Endodermal cell (in vitro differentiated cells): ENCODE measurements at regions not wholly inside any gene's neighbourhood (a gene's known extent, or its start where the extent isn't known, plus 50 kb on each side); places are given as distances from the start of the nearest gene placed in this dataset.

Experiments
- DNase-seq: peaks from one replicate; pipeline ENCODE4 v3.0.0-alpha.2; 2017
- H3K27ac ChIP-seq: 2 replicates; pipeline ENCODE4 v1.5.1; 2013; ENCODE audit warnings: mild to moderate bottlenecking, low read depth, low read length, moderate library complexity
- H3K27me3 ChIP-seq: 2 replicates; pipeline ENCODE4 v1.6.1; 2013; ENCODE audit warnings: mild to moderate bottlenecking, low read length, moderate library complexity; ENCODE audit not compliant: insufficient read depth, control insufficient read depth, poor library complexity, severe bottlenecking
- H3K36me3 ChIP-seq: 2 replicates; pipeline ENCODE4 v1.7.0; 2013; ENCODE audit warnings: mild to moderate bottlenecking, low read length, moderate library complexity; ENCODE audit not compliant: control insufficient read depth, insufficient read depth
- H3K4me1 ChIP-seq: one replicate; pipeline ENCODE4 v1.7.0; 2013; ENCODE audit warnings: low read length; ENCODE audit not compliant: control insufficient read depth, insufficient read depth
- H3K4me3 ChIP-seq: 2 replicates; pipeline ENCODE4 v1.5.1; 2013; ENCODE audit warnings: mild to moderate bottlenecking, low read length, moderate library complexity
- H3K9ac ChIP-seq: 2 replicates; pipeline ENCODE4 v1.6.1; 2013; ENCODE audit warnings: mild to moderate bottlenecking, low read length, moderate library complexity; ENCODE audit not compliant: poor library complexity, severe bottlenecking; ENCODE audit errors: extremely low read depth
- H3K9me3 ChIP-seq: 2 replicates; pipeline ENCODE4 v1.6.1; 2013; ENCODE audit warnings: mild to moderate bottlenecking, low read length, moderate library complexity; ENCODE audit not compliant: control insufficient read depth
- H3K27ac Mint-ChIP-seq: 2 replicates; pipeline ENCODE4 v1.8.0; 2020; ENCODE audit warnings: mixed read lengths
- H3K27me3 Mint-ChIP-seq: 2 replicates; pipeline ENCODE4 v1.8.0; 2021; ENCODE audit warnings: mild to moderate bottlenecking, mixed read lengths; ENCODE audit not compliant: insufficient read depth
- H3K36me3 Mint-ChIP-seq: 2 replicates; pipeline ENCODE4 v1.8.0; 2020; ENCODE audit warnings: low read depth, mixed read lengths
- H3K4me1 Mint-ChIP-seq: 2 replicates; pipeline ENCODE4 v1.8.0; 2020; ENCODE audit warnings: mixed read lengths
- H3K4me3 Mint-ChIP-seq: 2 replicates; pipeline ENCODE4 v1.8.0; 2020; ENCODE audit warnings: mild to moderate bottlenecking, moderate library complexity, mixed read lengths
- H3K9me3 Mint-ChIP-seq: 2 replicates; pipeline ENCODE4 v1.8.0; 2020; ENCODE audit warnings: mild to moderate bottlenecking, mixed read lengths
- CTCF ChIP-seq: fragments of 200-600 bp; sonication (generic); conservative IDR thresholded peaks from 2 replicates; pipeline ENCODE4 v1.5.0; 2021; ENCODE audit warnings: antibody characterized with exemption, mild to moderate bottlenecking
- WGBS, 2 experiments: methylation state at CpG; one replicate each; pipeline versions ENCODE4 v1.1.5 to v1.1.7; 2013; ENCODE audit warnings: missing lambda C conversion rate in 2 of 2, mixed read lengths in 1 of 2; ENCODE audit not compliant: insufficient coverage in 1 of 2, insufficient read length in 1 of 2; 5-methylcytosine and 5-hydroxymethylcytosine counted together

- Mint-ChIP-seq H3K9me3 (no peaks in the 10 kb centered on the region), H3K4me1 (peaks cover 5% of the 10 kb centered on the region), H3K36me3 (no peaks in the 10 kb centered on the region), H3K27me3 (no peaks in the 10 kb centered on the region), H3K27ac (no peak overlapping the region), H3K4me3 (no peak overlapping the region)
- Histone ChIP-seq H3K27ac (no peak overlapping the region), H3K4me3 (no peak overlapping the region), H3K36me3 (no peaks in the 10 kb centered on the region), H3K27me3 (no peaks in the 10 kb centered on the region), H3K9me3 (no peaks in the 10 kb centered on the region), H3K9ac (no peak overlapping the region), H3K4me1 (no peaks in the 10 kb centered on the region)
- no peak for DNase-seq
- no peak for TF ChIP-seq CTCF
- 73 to 96% methylated on average over 3 to 4 of the region's 4 CpGs for WGBS, 2 experiments
These were observed 447.2 kb upstream of the SPHKAP start for GRCh38 chr2:228628682-228629081.

- no peak overlapping the region for H3K27ac ChIP-seq
- no peaks in the 10 kb centered on the region for H3K27me3 Mint-ChIP-seq
- no peak overlapping the region for H3K9ac ChIP-seq
- no peak overlapping the region for H3K4me3 Mint-ChIP-seq
- no peaks in the 10 kb centered on the region for H3K36me3 ChIP-seq
- H3K4me1 ChIP-seq = no peaks in the 10 kb centered on the region
- H3K36me3 Mint-ChIP-seq = no peaks in the 10 kb centered on the region
- no peaks in the 10 kb centered on the region for H3K27me3 ChIP-seq
- peaks cover 5% of the 10 kb centered on the region for H3K4me1 Mint-ChIP-seq
- DNase-seq = no peak
- H3K9me3 ChIP-seq = no peaks in the 10 kb centered on the region
- TF ChIP-seq CTCF = no peak
- H3K9me3 Mint-ChIP-seq = no peaks in the 10 kb centered on the region
- no peak overlapping the region for H3K27ac Mint-ChIP-seq
- no peak overlapping the region for H3K4me3 ChIP-seq
- 90 to 100% methylated on average over 1 to 4 of the region's 4 CpGs for WGBS, 2 experiments
These were observed 446.0 kb upstream of the SPHKAP start for GRCh38 chr2:228627510-228627909.

- H3K4me1 ChIP-seq = no peaks in the 10 kb centered on the region
- peaks cover 5% of the 10 kb centered on the region for H3K4me1 Mint-ChIP-seq
- DNase-seq = no peak
- H3K27ac ChIP-seq = no peak overlapping the region
- no peak overlapping the region for H3K4me3 Mint-ChIP-seq
- H3K27me3 ChIP-seq = no peaks in the 10 kb centered on the region
- 92 to 100% methylated on average over 1 to 3 of the region's 3 CpGs for WGBS, 2 experiments
- H3K36me3 ChIP-seq = no peaks in the 10 kb centered on the region
- H3K27ac Mint-ChIP-seq = no peak overlapping the region
- no peak overlapping the region for H3K4me3 ChIP-seq
- no peak for TF ChIP-seq CTCF
- H3K9me3 Mint-ChIP-seq = no peaks in the 10 kb centered on the region
- no peaks in the 10 kb centered on the region for H3K9me3 ChIP-seq
- H3K9ac ChIP-seq = no peak overlapping the region
- H3K36me3 Mint-ChIP-seq = no peaks in the 10 kb centered on the region
- H3K27me3 Mint-ChIP-seq = no peaks in the 10 kb centered on the region
These were observed 444.0 kb upstream of the SPHKAP start for GRCh38 chr2:228625481-228625880.
